ENCODE measurements at regions not wholly inside any gene's neighbourhood (a gene's known extent, or its start where the extent isn't known, plus 50 kb on each side); places are given as distances from the start of the nearest gene placed in this dataset.

- TF ChIP-seq CTCF (conservative IDR thresholded peaks at IDR 0.05; ENCODE audit: low read depth, low read length) (no peak), POLR2A (IDR thresholded peaks at IDR 0.05; ENCODE audit: low read depth, low read length) (no peak), RAD21 (IDR thresholded peaks at IDR 0.05; ENCODE audit: low read length) (no peak), NFE2L2 (IDR thresholded peaks at IDR 0.05; ENCODE audit: low read depth, low read length) (no peak), SMC3 (IDR thresholded peaks at IDR 0.05; ENCODE audit: low read depth, low read length) (no peak)
Measured at GRCh38 chr22:47269516-47270088, 507.2 kb downstream of the TBC1D22A start.

All from IMR-90 (cell line).